ENCODE measurements at regions not wholly inside any gene's neighbourhood (a gene's known extent, or its start where the extent isn't known, plus 50 kb on each side); places are given as distances from the start of the nearest gene placed in this dataset.
A peak's percentile ranks its signal among the peaks of the same experiment; 100 is the strongest.

DNA sequence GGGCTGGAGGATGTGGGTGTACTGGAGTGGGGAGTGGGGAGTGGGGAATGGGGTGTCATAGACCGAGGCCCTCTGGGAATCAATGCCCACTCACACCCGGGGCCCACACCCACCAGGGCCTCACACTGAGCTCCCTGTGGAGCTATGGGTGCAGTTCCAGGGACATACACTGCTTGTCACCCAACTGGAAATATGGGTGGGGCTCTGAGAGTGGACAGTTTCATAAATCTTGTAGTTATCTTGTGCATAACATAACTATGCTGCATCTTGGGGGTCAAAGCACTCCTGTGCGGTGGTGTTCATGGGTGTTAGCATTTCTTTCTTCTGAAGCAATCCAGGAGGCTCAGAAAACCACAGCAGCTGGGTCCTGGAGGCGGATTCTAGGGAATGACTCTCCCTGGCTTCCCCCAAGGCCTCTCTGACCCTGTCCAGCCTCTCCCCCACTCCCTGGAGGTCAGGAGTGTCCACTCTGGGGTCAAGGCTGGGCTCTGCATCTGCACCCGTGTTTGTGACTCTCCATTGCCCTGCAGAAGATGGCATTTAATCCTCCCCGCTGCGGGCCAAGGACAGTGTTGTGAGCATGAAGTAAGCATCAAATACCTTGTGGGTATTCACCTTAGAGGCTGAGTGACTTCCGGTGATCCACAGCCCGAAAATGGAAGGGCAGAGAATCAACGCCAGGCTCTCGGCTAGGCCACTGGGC, 172.5 kb downstream of the CTTN start:
- no peak for TF ChIP-seq EZH2 (IDR thresholded peaks at IDR 0.05; ENCODE audit: low read depth)
- TF ChIP-seq, protein P1, sequence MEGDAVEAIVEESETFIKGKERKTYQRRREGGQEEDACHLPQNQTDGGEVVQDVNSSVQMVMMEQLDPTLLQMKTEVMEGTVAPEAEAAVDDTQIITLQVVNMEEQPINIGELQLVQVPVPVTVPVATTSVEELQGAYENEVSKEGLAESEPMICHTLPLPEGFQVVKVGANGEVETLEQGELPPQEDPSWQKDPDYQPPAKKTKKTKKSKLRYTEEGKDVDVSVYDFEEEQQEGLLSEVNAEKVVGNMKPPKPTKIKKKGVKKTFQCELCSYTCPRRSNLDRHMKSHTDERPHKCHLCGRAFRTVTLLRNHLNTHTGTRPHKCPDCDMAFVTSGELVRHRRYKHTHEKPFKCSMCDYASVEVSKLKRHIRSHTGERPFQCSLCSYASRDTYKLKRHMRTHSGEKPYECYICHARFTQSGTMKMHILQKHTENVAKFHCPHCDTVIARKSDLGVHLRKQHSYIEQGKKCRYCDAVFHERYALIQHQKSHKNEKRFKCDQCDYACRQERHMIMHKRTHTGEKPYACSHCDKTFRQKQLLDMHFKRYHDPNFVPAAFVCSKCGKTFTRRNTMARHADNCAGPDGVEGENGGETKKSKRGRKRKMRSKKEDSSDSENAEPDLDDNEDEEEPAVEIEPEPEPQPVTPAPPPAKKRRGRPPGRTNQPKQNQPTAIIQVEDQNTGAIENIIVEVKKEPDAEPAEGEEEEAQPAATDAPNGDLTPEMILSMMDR (conservative IDR thresholded peaks at IDR 0.05), result no peak
- intact Hi-C loops (cut with micrococcal nuclease; ENCODE audit: unreplicated experiment), result no loop called here
- Histone ChIP-seq H3K27ac (no peak overlapping the region), H3K4me3 (no peak overlapping the region), H3K4me1 (replicated peaks; ENCODE audit: insufficient read depth) (no peaks in the 10 kb centered on the region), H3F3A (ENCODE audit: insufficient read depth, low read depth) (no peaks in the 10 kb centered on the region), H3K36me3 (ENCODE audit: low read depth) (no peaks in the 10 kb centered on the region), H3K9me2 (ENCODE audit: insufficient read depth) (no peaks in the 10 kb centered on the region), H3K79me2 (ENCODE audit: low read depth) (no peaks in the 10 kb centered on the region), H3K4me2 (no peak overlapping the region), H3K27me3 (ENCODE audit: insufficient read depth, low read depth) (no peaks in the 10 kb centered on the region), H3K9me3 (ENCODE audit: insufficient read depth, low read depth) (no peaks in the 10 kb centered on the region), H2AFZ (no peak overlapping the region), H4K20me1 (ENCODE audit: insufficient read depth) (peaks cover 12% of the 10 kb centered on the region)
- peak in 1 of 2 experiments; percentile 26 for DNase-seq
- ChIA-PET CTCF (no interaction called here), POLR2A (ENCODE audit: unreplicated experiment) (no interaction called here)
- no TSS peak for BruUV-seq (replicated peaks)

DNA sequence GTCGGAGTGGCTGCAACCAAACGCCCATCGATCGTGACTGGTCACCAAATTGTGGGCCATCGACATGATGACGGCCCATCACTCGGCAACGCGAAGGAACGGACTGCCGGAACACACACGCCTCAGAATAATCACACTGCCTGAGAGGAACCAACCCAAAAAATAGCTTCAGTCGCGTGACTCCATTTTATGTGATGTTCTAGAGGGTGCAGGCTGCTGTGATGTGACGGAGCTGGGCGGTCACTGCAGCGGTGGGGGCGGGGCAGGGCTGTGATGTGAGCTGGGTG, 174.6 kb downstream of the CTTN start:
- Histone ChIP-seq H3F3A (ENCODE audit: insufficient read depth, low read depth) (no peaks in the 10 kb centered on the region), H3K4me3 (no peak overlapping the region), H3K4me2 (no peak overlapping the region), H4K20me1 (ENCODE audit: insufficient read depth) (peaks cover 27% of the 10 kb centered on the region), H3K27me3 (ENCODE audit: insufficient read depth, low read depth) (no peaks in the 10 kb centered on the region), H3K79me2 (ENCODE audit: low read depth) (no peaks in the 10 kb centered on the region), H2AFZ (no peak overlapping the region), H3K36me3 (ENCODE audit: low read depth) (no peaks in the 10 kb centered on the region), H3K9me3 (ENCODE audit: insufficient read depth, low read depth) (no peaks in the 10 kb centered on the region), H3K27ac (no peak overlapping the region), H3K9me2 (ENCODE audit: insufficient read depth) (no peaks in the 10 kb centered on the region), H3K4me1 (replicated peaks; ENCODE audit: insufficient read depth) (no peaks in the 10 kb centered on the region)
- POLR2A ChIA-PET (ENCODE audit: unreplicated experiment), result interaction anchor here (0.7 kb wide), 1 partner anchor 90 kb away, joined by 3 read pairs; no protein-coding TSS in a partner anchor
- DNase-seq, result peak in 1 of 2 experiments; percentile 24
- intact Hi-C loops (cut with micrococcal nuclease; ENCODE audit: unreplicated experiment), result no loop called here
- TF ChIP-seq EZH2 (IDR thresholded peaks at IDR 0.05; ENCODE audit: low read depth), result no peak
- TF ChIP-seq, protein P1 (conservative IDR thresholded peaks at IDR 0.05), result no peak
- CTCF ChIA-PET, result no interaction called here
- BruUV-seq (replicated peaks), result no TSS peak

- H2AFZ ChIP-seq, result no peak overlapping the region
- intact Hi-C loops (cut with micrococcal nuclease; ENCODE audit: unreplicated experiment), result no loop called here
- H4K20me1 ChIP-seq (ENCODE audit: insufficient read depth), result peaks cover 31% of the 10 kb centered on the region
- ChIA-PET CTCF (no interaction called here), POLR2A (ENCODE audit: unreplicated experiment) (no interaction called here)
- no peak for TF ChIP-seq EZH2 (IDR thresholded peaks at IDR 0.05; ENCODE audit: low read depth)
- TF ChIP-seq, protein P1 (conservative IDR thresholded peaks at IDR 0.05), result no peak
- no TSS peak for BruUV-seq (replicated peaks)
- H3K4me3 ChIP-seq, result no peak overlapping the region
- H3K27ac ChIP-seq, result no peak overlapping the region
- H3K4me2 ChIP-seq, result no peak overlapping the region
- no peaks in the 10 kb centered on the region for H3K4me1 ChIP-seq (replicated peaks; ENCODE audit: insufficient read depth)
- DNase-seq, result peak in 1 of 2 experiments; percentile 20
- H3K9me3 ChIP-seq (ENCODE audit: insufficient read depth, low read depth), result no peaks in the 10 kb centered on the region
- no peaks in the 10 kb centered on the region for H3K27me3 ChIP-seq (ENCODE audit: insufficient read depth, low read depth)
- no peaks in the 10 kb centered on the region for H3K36me3 ChIP-seq (ENCODE audit: low read depth)
- H3K9me2 ChIP-seq (ENCODE audit: insufficient read depth), result no peaks in the 10 kb centered on the region
- no peaks in the 10 kb centered on the region for H3F3A ChIP-seq (ENCODE audit: insufficient read depth, low read depth)
- H3K79me2 ChIP-seq (ENCODE audit: low read depth), result no peaks in the 10 kb centered on the region
Measured at GRCh38 chr11:70573701-70574151, 175.4 kb downstream of the CTTN start.
